ENCODE measurements at regions not wholly inside any gene's neighbourhood (a gene's known extent, or its start where the extent isn't known, plus 50 kb on each side); places are given as distances from the start of the nearest gene placed in this dataset.

GRCh38 chr10:3685384-3685783 lies 99.6 kb downstream of the KLF6 start:
- TF ChIP-seq EZH2 (IDR thresholded peaks at IDR 0.05; ENCODE audit: low read length, unreplicated experiment) = no peak
- no peak for TF ChIP-seq EZH2phosphoT487 (IDR thresholded peaks at IDR 0.05; ENCODE audit: borderline replicate concordance, low read length)
- TF ChIP-seq, protein P1, sequence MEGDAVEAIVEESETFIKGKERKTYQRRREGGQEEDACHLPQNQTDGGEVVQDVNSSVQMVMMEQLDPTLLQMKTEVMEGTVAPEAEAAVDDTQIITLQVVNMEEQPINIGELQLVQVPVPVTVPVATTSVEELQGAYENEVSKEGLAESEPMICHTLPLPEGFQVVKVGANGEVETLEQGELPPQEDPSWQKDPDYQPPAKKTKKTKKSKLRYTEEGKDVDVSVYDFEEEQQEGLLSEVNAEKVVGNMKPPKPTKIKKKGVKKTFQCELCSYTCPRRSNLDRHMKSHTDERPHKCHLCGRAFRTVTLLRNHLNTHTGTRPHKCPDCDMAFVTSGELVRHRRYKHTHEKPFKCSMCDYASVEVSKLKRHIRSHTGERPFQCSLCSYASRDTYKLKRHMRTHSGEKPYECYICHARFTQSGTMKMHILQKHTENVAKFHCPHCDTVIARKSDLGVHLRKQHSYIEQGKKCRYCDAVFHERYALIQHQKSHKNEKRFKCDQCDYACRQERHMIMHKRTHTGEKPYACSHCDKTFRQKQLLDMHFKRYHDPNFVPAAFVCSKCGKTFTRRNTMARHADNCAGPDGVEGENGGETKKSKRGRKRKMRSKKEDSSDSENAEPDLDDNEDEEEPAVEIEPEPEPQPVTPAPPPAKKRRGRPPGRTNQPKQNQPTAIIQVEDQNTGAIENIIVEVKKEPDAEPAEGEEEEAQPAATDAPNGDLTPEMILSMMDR (conservative IDR thresholded peaks at IDR 0.05; ENCODE audit: low read depth, low read length) = no peak
- Histone ChIP-seq H3K36me3 (ENCODE audit: low read depth, low read length) (no peaks in the 10 kb centered on the region), H3K79me2 (ENCODE audit: low read length) (no peaks in the 10 kb centered on the region), H3K27me3 (ENCODE audit: low read length) (no peaks in the 10 kb centered on the region), H3K4me3 (ENCODE audit: low read length) (no peak overlapping the region), H4K20me1 (ENCODE audit: low read length) (no peaks in the 10 kb centered on the region), H3F3A (ENCODE audit: low read length, unreplicated experiment) (no peaks in the 10 kb centered on the region), H3K27ac (ENCODE audit: low read length) (no peak overlapping the region), H3K9ac (ENCODE audit: low read length) (no peak overlapping the region), H3K9me3 (ENCODE audit: low read length) (no peaks in the 10 kb centered on the region), H3K4me1 (ENCODE audit: insufficient read depth, low read length) (peaks cover 11% of the 10 kb centered on the region), H2AFZ (ENCODE audit: low read length) (no peak overlapping the region), H3K4me2 (ENCODE audit: low read length) (no peak overlapping the region), H3K9me2 (replicated peaks; ENCODE audit: low read length) (no peaks in the 10 kb centered on the region)
- ATAC-seq (no peak), DNase-seq (no peak)
- BruUV-seq (replicated peaks) = no TSS peak
- ChIA-PET POLR2A (ENCODE audit: unreplicated experiment) (no interaction called here), CTCF (no interaction called here)
- intact Hi-C loops (cut with micrococcal nuclease) = no loop called here

DNA sequence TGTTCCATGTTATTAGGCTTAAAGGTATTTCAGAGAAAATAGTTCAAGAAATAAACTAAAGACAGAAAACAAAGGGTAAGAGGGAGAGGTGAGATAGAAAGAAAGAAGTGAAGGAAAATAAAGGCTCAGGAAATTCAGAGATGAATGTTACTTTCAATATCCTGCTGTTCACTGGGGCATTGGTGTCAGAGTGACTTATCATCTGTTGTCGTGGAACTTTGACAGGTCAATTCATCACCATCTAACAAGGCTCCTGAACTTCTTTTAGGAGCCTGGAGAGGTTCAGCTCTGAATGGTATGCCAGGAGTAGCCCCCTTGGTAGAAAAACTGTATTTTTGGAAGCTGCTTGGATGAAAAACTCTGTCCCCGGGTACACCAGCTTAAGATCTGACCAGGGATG lies 100.1 kb downstream of the KLF6 start:
- no peaks in the 10 kb centered on the region for H3K9me2 ChIP-seq (replicated peaks; ENCODE audit: low read length)
- CTCF ChIA-PET = no interaction called here
- no peaks in the 10 kb centered on the region for H3F3A ChIP-seq (ENCODE audit: low read length, unreplicated experiment)
- H3K9ac ChIP-seq (ENCODE audit: low read length) = no peak overlapping the region
- no peak overlapping the region for H3K4me3 ChIP-seq (ENCODE audit: low read length)
- H3K36me3 ChIP-seq (ENCODE audit: low read depth, low read length) = no peaks in the 10 kb centered on the region
- H2AFZ ChIP-seq (ENCODE audit: low read length) = no peak overlapping the region
- intact Hi-C loops (cut with micrococcal nuclease) = no loop called here
- ATAC-seq (no peak), DNase-seq (no peak)
- POLR2A ChIA-PET (ENCODE audit: unreplicated experiment) = no interaction called here
- H3K9me3 ChIP-seq (ENCODE audit: low read length) = no peaks in the 10 kb centered on the region
- no peaks in the 10 kb centered on the region for H3K79me2 ChIP-seq (ENCODE audit: low read length)
- no TSS peak for BruUV-seq (replicated peaks)
- no peak for TF ChIP-seq EZH2 (IDR thresholded peaks at IDR 0.05; ENCODE audit: low read length, unreplicated experiment)
- TF ChIP-seq, protein P1 (conservative IDR thresholded peaks at IDR 0.05; ENCODE audit: low read depth, low read length) = no peak
- TF ChIP-seq EZH2phosphoT487 (IDR thresholded peaks at IDR 0.05; ENCODE audit: borderline replicate concordance, low read length) = no peak
- H3K4me2 ChIP-seq (ENCODE audit: low read length) = no peak overlapping the region
- peaks cover 6% of the 10 kb centered on the region for H3K4me1 ChIP-seq (ENCODE audit: insufficient read depth, low read length)
- no peaks in the 10 kb centered on the region for H4K20me1 ChIP-seq (ENCODE audit: low read length)
- no peak overlapping the region for H3K27ac ChIP-seq (ENCODE audit: low read length)
- H3K27me3 ChIP-seq (ENCODE audit: low read length) = no peaks in the 10 kb centered on the region

- no peak overlapping the region for H3K4me3 ChIP-seq (ENCODE audit: low read length)
- ATAC-seq (no peak), DNase-seq (no peak)
- no peaks in the 10 kb centered on the region for H3K9me2 ChIP-seq (replicated peaks; ENCODE audit: low read length)
- no peaks in the 10 kb centered on the region for H3K27me3 ChIP-seq (ENCODE audit: low read length)
- H3K9me3 ChIP-seq (ENCODE audit: low read length) = no peaks in the 10 kb centered on the region
- no TSS peak for BruUV-seq (replicated peaks)
- TF ChIP-seq EZH2 (IDR thresholded peaks at IDR 0.05; ENCODE audit: low read length, unreplicated experiment) (no peak), EZH2phosphoT487 (IDR thresholded peaks at IDR 0.05; ENCODE audit: borderline replicate concordance, low read length) (no peak)
- TF ChIP-seq, protein P1 (conservative IDR thresholded peaks at IDR 0.05; ENCODE audit: low read depth, low read length) = no peak
- no peaks in the 10 kb centered on the region for H3K36me3 ChIP-seq (ENCODE audit: low read depth, low read length)
- no peak overlapping the region for H3K9ac ChIP-seq (ENCODE audit: low read length)
- no peaks in the 10 kb centered on the region for H3F3A ChIP-seq (ENCODE audit: low read length, unreplicated experiment)
- CTCF ChIA-PET = no interaction called here
- H3K27ac ChIP-seq (ENCODE audit: low read length) = no peak overlapping the region
- no peak overlapping the region for H3K4me2 ChIP-seq (ENCODE audit: low read length)
- no peaks in the 10 kb centered on the region for H3K4me1 ChIP-seq (ENCODE audit: insufficient read depth, low read length)
- intact Hi-C loops (cut with micrococcal nuclease) = no loop called here
- H4K20me1 ChIP-seq (ENCODE audit: low read length) = no peaks in the 10 kb centered on the region
- POLR2A ChIA-PET (ENCODE audit: unreplicated experiment) = no interaction called here
- no peak overlapping the region for H2AFZ ChIP-seq (ENCODE audit: low read length)
- H3K79me2 ChIP-seq (ENCODE audit: low read length) = no peaks in the 10 kb centered on the region
Measured at GRCh38 chr10:3683560-3683959, 101.4 kb downstream of the KLF6 start.

Data from PC-3 (cell line).